Superior temporal gyrus (tissue), 1 donor: ENCODE measurements at regions not wholly inside any gene's neighbourhood (a gene's known extent, or its start where the extent isn't known, plus 50 kb on each side); places are given as distances from the start of the nearest gene placed in this dataset.

Source experiments
- DNase-seq: peaks from one replicate; pipeline ENCODE4 v3.0.0-alpha.2; 2016; ENCODE audit errors: extremely low spot score

- no peak for DNase-seq
These were observed 362.9 kb downstream of the ZEB2 start for GRCh38 chr2:144156736-144157640.

DNA sequence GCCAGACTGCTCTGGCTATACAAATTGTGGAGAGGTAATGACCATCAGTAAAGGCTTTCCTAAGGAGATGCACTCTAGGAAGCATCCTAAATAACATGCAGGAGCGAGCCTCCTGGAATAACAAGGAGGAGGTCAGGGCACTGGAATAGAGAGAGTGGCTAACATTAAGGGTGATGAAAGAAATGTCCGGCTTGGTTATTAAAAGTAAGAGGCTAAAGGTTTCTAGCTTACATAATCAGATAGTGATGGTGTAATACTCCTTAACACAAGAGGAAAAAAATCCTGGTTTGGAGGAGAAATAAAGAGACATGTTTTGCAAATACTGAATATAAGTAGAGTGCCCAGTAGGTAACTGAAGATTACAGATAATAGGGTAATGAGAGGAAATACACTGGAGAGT is 365.7 kb downstream of the ZEB2 start:
- DNase-seq = no peak

GRCh38 chr2:144152817-144153271 is 367.1 kb downstream of the ZEB2 start:
- DNase-seq = no peak

GRCh38 chr2:144151851-144152250 is 368.1 kb downstream of the ZEB2 start:
- no peak for DNase-seq

DNA sequence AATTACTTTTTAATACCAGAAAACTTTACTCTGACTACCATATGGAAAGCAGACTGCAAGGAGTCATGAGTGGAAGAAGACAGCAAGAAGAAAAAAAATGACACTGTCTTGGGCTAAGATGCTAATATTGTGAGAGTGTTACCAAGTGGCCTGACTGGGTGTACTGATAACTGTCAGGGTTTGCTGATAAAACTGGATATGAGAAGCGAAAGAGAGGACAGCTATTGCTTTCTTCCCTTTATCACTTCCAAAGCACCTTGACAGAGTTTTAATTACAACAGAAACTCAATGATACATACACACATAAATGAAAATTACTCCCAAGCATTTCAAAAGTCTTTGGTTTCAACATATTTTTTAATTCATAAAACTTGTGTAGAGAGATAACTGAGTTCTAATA is 368.5 kb downstream of the ZEB2 start:
- no peak for DNase-seq

GRCh38 chr2:144147356-144147755 is 372.6 kb downstream of the ZEB2 start:
- no peak for DNase-seq

- no peak for DNase-seq
These were observed 373.0 kb downstream of the ZEB2 start for GRCh38 chr2:144146876-144147275.

GRCh38 chr2:144146076-144146475 is 373.8 kb downstream of the ZEB2 start:
- DNase-seq = no peak

DNA sequence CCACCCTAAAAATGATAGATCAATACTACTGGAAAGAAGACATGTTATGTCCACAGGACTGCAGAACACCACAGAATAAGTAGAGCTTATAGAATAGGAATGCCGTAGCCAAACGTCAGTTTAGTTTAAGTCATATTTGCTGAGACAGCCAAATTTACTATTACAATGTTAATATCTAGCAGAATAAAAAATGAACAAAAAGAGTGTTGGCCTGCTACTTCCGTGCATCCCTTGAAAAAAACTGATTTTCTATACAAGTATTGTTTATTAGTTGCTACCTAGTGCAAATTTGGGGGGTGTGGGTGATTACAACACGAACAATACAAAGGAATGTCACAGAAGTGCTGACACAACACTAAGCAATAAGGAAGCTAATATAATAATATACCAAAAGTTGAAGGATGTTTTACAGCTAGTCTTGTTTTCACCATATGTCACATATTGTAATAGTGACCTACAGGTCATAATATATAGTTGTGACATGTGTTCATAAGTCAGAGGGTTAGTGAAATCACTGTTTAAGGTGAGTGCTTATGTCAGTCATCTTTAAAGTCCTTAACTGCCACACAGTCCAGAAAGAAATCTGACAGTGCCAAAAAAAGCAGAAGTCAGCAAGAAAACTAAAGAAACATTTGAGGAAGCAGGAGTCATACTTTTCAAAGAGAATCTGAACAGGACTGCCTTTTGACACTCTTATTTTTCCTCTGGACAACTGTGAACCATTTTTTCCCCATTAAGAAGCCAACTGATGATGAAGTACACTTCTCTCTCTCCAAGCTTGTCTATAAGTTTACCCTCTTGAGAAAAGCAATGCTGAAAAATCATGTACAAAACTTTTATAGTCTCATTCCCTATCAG is 376.4 kb downstream of the ZEB2 start:
- DNase-seq = no peak

- no peak for DNase-seq
These were observed 379.0 kb downstream of the ZEB2 start for GRCh38 chr2:144140891-144141290.

DNA sequence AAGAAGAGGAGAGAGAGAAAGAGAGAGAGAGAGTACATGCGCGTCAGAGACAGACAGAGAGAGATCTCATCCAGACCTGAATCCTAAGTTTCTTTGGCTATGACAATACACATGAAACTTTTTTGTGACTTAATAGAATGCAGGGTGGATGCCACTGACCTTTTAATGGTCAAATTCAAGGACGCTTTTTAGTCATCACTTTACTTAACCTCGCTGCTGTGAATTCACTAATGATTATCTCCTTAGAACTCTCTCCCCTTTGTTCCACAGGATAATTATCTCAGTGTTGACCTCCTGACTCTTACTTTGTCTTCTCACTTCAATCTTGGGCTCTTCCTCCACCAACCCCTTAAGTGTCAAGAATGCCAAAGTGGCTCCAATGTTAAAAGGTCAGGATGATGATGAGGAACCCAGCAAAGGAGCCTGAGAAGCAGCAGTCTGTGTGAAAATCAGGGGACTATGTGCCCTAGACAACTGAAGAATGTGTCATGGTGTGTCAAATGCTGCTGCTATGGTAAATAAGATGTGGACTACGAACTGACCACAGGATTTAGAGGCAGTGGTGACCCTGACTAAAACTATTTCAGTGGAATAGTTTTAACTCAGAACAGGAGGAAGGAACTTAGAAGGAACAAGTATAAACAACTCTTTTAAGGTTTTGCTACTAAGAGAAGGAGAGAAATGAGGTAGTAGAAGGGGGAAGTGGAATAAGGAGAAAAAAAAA is 382.1 kb downstream of the ZEB2 start:
- DNase-seq = no peak

- DNase-seq = no peak
These were observed 382.6 kb downstream of the ZEB2 start for GRCh38 chr2:144137272-144137671.

DNA sequence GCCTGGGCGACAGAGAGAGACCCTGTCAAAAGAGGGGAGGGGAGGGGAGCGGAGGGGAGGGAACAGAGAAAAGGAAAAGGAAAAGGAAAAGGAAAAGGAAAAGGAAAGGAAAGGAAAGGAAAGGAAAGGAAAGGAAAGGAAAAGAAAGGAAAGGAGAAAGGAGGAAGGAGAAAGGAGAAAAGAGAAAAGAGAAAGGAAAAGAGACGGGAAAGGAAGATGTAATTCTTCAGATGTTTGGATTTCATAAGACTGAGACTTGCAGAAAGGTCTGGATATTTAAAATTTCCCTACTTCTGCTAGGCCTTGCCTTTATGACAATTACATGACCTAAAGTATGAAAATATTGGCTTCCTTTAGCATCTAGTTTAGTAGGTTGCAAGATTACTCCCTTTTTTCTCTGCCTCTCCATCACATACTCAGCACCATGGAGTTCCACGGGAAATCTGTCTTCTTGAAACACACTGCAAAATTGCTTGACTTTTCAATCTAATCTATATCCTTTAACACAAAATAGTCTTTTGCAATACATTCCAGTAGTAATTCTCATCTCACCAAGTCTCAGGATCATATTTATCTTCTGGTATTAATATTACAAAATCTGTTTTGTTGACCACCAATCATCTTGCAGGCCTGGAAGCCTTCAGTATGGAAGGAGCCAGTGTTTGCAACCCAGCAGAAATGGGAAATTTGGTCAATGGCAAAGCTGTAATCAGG is 383.5 kb downstream of the ZEB2 start:
- no peak for DNase-seq

- no peak for DNase-seq
These were observed 385.8 kb downstream of the ZEB2 start for GRCh38 chr2:144133936-144134665.

- DNase-seq = no peak
These were observed 387.6 kb downstream of the ZEB2 start for GRCh38 chr2:144132357-144132756.

GRCh38 chr2:144131042-144131441 is 388.9 kb downstream of the ZEB2 start:
- DNase-seq = no peak

DNA sequence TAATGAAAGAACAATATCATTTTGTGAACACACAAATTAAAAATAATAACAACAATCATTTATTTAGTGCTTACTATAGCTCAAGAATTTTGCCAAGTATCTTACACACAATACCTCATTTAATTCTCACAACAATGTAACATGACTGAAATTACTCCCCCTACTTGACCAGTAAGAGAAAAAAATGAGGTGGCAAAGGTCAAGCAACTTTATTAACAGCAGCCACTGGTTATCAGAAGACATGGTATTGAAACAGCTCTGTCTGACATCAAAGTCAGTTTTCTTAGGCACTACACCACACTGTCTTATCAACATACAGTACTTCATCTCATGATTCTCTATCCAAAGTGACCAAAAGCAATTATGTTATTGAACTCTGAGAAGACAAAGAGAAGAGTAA is 389.4 kb downstream of the ZEB2 start:
- no peak for DNase-seq

- DNase-seq = no peak
These were observed 391.7 kb downstream of the ZEB2 start for GRCh38 chr2:144128130-144128746.

DNA sequence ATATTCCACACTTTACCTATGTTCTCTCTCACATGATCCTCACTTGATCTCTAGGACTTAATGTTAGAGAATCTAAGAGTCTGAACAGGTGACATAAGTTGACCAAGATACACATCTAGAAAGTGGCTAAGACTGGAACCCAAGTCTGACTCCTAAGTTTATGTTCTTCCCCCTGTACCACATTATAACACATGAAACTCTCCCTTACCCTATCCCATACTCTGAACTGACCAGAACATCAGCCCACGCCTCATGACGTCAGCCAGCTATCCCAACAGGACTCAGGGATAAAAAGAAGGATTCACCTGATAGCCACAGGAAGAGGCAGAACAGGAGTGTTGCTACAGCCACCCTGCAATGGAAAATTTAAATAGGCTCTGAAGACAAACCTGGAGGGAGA is 392.2 kb downstream of the ZEB2 start:
- no peak for DNase-seq

DNA sequence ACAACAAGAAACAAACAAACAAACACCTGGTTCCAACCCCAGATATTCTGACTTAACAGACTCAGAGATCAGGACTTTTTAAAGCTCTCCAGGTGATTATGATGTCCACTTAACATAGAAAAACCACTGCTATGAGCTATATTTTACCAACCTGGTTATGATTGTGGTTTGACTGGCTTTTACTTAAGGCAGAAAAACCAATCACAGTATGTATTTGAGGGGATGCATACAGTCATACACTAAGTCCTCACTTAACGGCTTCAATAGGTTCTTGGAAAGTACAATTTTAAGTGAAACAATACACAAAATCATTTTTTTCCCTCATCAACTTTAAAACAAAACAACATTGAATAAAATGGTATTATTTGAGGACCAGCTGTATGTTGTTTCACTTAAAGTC is 393.6 kb downstream of the ZEB2 start:
- DNase-seq = no peak
